ENCODE measurements at regions not wholly inside any gene's neighbourhood (a gene's known extent, or its start where the extent isn't known, plus 50 kb on each side); places are given as distances from the start of the nearest gene placed in this dataset.

DNA sequence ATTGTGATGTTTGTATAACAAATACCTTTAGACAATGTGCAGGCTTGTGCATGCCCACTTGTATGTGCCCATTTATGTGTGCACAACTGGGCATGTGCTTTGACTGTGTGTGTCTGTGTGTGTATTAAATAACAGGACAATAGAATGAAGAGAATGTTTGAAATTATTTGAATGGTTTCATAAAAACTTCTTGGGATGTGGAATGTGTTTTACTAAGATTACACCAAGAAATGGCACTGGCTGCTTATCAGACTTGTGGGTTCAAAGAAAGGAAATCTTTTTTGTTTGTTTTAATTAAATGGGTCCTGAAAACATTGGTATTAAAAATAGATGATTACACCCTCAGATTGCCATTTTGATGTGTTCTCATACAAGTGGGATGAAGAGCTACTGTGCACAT, 191.6 kb upstream of the CCN2 start:
- TF ChIP-seq CTCF (IDR thresholded peaks at IDR 0.05; ENCODE audit: poor library complexity) (no peak), EZH2 (IDR thresholded peaks at IDR 0.05; ENCODE audit: borderline replicate concordance) (no peak)
